ENCODE measurements at regions not wholly inside any gene's neighbourhood (a gene's known extent, or its start where the extent isn't known, plus 50 kb on each side); places are given as distances from the start of the nearest gene placed in this dataset.

DNA sequence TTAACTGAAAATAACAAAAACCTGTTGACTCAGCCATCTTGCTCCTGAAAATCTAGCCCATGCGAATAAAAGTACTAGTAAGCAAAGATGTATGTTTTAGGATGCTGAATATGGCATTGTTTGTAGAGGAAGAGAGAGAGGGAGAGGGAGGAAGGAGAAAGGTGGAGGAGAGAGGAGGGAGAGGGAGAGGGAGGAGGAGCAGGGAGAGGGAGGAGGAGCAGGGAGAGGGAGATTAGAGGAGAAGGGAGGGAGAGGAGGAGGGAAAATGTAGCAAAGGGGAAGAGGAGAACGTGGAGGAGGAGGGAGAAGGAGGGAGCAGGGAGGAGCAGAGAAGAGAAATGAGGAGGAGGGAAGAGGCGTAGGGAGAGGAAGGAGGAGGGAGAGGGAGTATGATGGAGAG lies 324.5 kb upstream of the EEF2KMT start:
- Mint-ChIP-seq H3K36me3 (no peaks in the 10 kb centered on the region), H3K9me3 (no peaks in the 10 kb centered on the region), H3K27me3 (peaks cover 17% of the 10 kb centered on the region), H3K4me1 (ENCODE audit: unreplicated experiment) (no peaks in the 10 kb centered on the region), H3K27ac (no peak overlapping the region), H3K4me3 (no peak overlapping the region)
- TF ChIP-seq, protein P1, sequence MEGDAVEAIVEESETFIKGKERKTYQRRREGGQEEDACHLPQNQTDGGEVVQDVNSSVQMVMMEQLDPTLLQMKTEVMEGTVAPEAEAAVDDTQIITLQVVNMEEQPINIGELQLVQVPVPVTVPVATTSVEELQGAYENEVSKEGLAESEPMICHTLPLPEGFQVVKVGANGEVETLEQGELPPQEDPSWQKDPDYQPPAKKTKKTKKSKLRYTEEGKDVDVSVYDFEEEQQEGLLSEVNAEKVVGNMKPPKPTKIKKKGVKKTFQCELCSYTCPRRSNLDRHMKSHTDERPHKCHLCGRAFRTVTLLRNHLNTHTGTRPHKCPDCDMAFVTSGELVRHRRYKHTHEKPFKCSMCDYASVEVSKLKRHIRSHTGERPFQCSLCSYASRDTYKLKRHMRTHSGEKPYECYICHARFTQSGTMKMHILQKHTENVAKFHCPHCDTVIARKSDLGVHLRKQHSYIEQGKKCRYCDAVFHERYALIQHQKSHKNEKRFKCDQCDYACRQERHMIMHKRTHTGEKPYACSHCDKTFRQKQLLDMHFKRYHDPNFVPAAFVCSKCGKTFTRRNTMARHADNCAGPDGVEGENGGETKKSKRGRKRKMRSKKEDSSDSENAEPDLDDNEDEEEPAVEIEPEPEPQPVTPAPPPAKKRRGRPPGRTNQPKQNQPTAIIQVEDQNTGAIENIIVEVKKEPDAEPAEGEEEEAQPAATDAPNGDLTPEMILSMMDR (conservative IDR thresholded peaks at IDR 0.05), result no peak
- no peak for DNase-seq (ENCODE audit: extremely low spot score, unreplicated experiment)

DNA sequence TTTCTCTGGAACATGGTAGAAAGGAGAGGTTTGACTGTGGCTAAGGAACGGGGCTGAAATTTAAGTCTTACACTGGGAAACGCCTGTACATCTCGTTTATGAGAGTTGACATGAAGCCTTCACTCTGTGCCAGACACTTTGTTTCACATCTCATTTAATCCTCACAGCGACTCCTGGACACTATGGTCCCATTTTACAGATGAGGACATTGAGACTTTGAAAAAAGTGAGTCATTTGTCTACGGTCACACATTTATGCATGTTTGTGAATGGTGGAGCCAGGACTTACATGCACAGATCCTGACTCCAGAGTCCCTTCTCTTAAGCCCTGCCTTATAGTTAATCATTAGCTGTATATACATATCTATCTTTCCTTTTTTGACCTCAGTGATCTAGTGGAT lies 318.4 kb upstream of the EEF2KMT start:
- peaks cover 34% of the 10 kb centered on the region for H3K27me3 Mint-ChIP-seq
- TF ChIP-seq, protein P1 (conservative IDR thresholded peaks at IDR 0.05), result no peak
- DNase-seq (ENCODE audit: extremely low spot score, unreplicated experiment), result no peak
- no peak overlapping the region for H3K4me3 Mint-ChIP-seq
- H3K4me1 Mint-ChIP-seq (ENCODE audit: unreplicated experiment), result no peaks in the 10 kb centered on the region
- H3K36me3 Mint-ChIP-seq, result no peaks in the 10 kb centered on the region
- no peak overlapping the region for H3K27ac Mint-ChIP-seq
- no peaks in the 10 kb centered on the region for H3K9me3 Mint-ChIP-seq

DNA sequence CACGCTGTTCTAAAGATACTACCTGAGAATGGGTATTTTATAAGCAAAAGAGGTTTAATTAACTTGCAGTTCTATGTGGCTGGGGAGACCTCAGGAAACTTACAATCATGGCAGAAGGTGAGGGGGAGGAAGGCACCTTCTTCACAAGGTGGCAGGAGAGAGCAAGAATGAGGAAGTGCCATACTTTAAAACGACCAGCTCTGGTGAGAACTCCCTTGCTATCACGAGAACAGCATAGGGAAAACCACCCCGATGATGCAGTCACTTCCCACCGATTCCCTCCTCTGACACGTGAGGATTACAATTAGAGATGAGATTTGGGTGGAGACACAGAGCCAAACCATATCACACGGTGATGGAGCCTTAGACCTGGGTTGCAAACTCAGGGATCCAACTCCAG lies 317.5 kb upstream of the EEF2KMT start:
- DNase-seq (ENCODE audit: extremely low spot score, unreplicated experiment), result no peak
- no peak overlapping the region for H3K4me3 Mint-ChIP-seq
- H3K9me3 Mint-ChIP-seq, result no peaks in the 10 kb centered on the region
- TF ChIP-seq, protein P1 (conservative IDR thresholded peaks at IDR 0.05), result no peak
- H3K27me3 Mint-ChIP-seq, result peaks cover 39% of the 10 kb centered on the region
- H3K27ac Mint-ChIP-seq, result no peak overlapping the region
- H3K36me3 Mint-ChIP-seq, result no peaks in the 10 kb centered on the region
- H3K4me1 Mint-ChIP-seq (ENCODE audit: unreplicated experiment), result no peaks in the 10 kb centered on the region

DNA sequence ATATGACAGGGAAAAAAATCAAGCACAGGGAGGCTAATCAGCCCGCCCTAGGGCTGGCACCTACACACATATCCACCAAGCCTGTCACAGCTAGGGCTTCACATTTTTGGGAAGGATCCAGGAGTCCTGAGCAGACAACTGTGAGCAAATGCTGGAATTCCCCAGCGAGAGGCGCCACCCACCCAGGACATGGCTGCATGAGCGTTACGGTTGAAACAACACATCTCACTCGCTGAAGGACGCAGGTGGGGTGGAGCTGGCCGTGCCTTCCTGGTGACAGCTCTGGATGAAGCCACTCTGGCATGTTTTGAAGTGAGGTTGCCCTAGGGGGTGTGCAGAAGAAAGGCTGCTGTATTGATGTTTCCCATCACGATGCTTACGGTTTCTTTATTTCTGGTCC lies 315.1 kb upstream of the EEF2KMT start:
- TF ChIP-seq, protein P1 (conservative IDR thresholded peaks at IDR 0.05), result no peak
- no peak overlapping the region for H3K27ac Mint-ChIP-seq
- H3K27me3 Mint-ChIP-seq, result peaks cover 33% of the 10 kb centered on the region
- no peak overlapping the region for H3K4me3 Mint-ChIP-seq
- no peaks in the 10 kb centered on the region for H3K9me3 Mint-ChIP-seq
- H3K4me1 Mint-ChIP-seq (ENCODE audit: unreplicated experiment), result no peaks in the 10 kb centered on the region
- DNase-seq (ENCODE audit: extremely low spot score, unreplicated experiment), result no peak
- H3K36me3 Mint-ChIP-seq, result no peaks in the 10 kb centered on the region

DNA sequence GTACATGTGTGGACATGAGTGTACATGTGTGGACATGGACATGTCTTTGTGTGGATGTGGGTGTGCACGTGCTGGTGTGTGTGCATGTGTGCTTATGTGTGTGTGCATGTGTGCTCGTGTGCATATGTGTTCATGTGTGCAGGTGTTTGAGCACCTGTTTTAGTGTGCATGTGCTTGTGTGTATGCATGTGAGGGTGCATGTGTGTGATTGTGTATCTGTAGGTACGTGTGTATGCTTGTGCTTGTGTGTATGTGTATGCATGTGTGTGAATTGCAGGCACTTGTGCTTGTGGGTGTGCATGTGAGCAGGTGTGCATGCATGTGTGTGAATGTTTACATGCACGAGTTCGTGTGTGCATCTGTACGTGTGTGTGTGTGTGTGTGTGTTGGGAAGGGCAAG lies 300.6 kb upstream of the EEF2KMT start:
- Mint-ChIP-seq H3K27me3 (peaks cover 61% of the 10 kb centered on the region), H3K4me1 (ENCODE audit: unreplicated experiment) (no peaks in the 10 kb centered on the region), H3K27ac (no peak overlapping the region), H3K36me3 (no peaks in the 10 kb centered on the region), H3K9me3 (no peaks in the 10 kb centered on the region), H3K4me3 (no peak overlapping the region)
- TF ChIP-seq, protein P1 (conservative IDR thresholded peaks at IDR 0.05), result no peak
- DNase-seq (ENCODE audit: extremely low spot score, unreplicated experiment), result no peak

DNA sequence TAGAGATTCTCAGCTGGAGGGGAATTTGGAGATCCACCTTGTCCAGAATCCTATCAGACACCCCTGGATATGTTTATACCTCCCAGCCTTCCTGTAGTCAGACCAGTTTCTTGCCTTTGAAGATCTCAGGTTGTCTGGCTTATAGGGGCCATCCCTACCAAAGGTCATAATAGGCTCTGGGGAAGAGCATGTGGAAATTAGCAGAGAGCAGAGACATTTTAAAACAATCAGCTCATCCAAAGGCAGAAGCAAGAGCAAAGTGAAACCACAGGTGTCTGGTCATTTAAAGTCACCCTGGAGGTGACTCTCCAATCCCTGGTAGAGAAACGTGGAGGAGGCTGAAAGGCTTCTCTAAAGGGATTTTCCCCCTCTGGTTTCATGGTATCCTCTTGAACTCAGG lies 299.3 kb upstream of the EEF2KMT start:
- no peak overlapping the region for H3K27ac Mint-ChIP-seq
- DNase-seq (ENCODE audit: extremely low spot score, unreplicated experiment), result no peak
- no peaks in the 10 kb centered on the region for H3K36me3 Mint-ChIP-seq
- TF ChIP-seq, protein P1 (conservative IDR thresholded peaks at IDR 0.05), result no peak
- H3K4me1 Mint-ChIP-seq (ENCODE audit: unreplicated experiment), result no peaks in the 10 kb centered on the region
- no peaks in the 10 kb centered on the region for H3K9me3 Mint-ChIP-seq
- H3K4me3 Mint-ChIP-seq, result no peak overlapping the region
- H3K27me3 Mint-ChIP-seq, result peaks cover 53% of the 10 kb centered on the region
